HK-2 (cell line): ENCODE measurements at regions not wholly inside any gene's neighbourhood (a gene's known extent, or its start where the extent isn't known, plus 50 kb on each side); places are given as distances from the start of the nearest gene placed in this dataset.
A peak's percentile ranks its signal among the peaks of the same experiment; 100 is the strongest.

Experiments used
- DNase-seq: peaks from one replicate; pipeline ENCODE4 v3.0.0-alpha.2; 2018; ENCODE audit not compliant: unreplicated experiment

DNA sequence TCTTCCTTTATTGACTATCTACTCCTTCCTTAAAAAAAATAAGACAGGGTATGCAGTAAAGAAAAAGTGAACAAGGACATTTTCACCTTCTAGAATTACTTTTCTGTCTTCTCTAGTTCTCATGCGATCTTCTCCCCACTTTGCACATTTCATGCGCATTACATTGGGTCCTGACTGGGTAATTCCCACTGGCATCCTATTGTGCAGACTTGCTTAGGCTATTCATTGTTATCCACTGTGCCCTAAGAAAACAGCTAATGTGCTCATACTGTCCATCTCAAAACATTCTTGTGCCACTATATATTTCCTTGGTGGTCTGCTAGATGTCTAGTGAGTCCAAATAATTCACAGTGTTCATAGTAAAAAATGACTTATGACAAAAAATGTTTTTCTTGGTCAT lies 447.4 kb upstream of the ROBO1 start:
- DNase-seq: no peak

DNA sequence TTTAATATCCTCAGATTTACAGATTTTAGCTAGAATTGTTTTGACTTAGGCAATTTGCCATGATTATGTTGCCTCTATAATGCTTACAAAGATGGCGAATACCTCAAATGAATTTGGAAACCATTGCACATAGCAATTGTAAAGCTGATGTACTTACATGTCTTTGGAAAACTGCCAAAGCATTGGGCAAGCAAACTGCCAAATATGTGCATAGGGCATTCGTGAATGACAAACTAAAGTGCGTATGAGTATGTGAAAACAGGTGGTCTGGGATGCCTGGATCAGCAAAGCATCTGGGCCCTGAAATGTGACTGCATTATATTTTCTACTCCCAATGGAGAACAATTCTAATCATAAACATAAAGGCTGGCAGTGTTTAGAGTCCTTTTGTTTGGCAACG lies 445.3 kb upstream of the ROBO1 start:
- no peak for DNase-seq

DNA sequence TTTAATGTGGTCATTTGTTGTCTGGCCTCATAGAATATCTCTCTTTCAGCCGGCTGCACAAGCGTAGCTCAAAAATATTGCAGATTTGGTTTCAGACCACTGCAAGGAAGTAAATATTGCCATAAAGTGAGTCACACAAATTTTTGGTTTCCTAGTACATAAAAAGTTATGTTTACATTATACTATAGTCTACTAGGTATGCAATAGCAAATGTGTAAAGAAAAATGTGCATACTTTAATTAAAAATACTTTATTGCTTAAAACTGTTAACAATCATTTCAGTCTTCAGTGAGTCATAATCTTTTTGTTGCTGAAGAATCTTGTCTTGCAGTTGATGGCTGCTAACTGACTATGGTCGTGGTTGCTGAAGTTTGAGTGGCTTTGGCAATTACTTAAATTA lies 425.1 kb upstream of the ROBO1 start:
- no peak for DNase-seq

DNA sequence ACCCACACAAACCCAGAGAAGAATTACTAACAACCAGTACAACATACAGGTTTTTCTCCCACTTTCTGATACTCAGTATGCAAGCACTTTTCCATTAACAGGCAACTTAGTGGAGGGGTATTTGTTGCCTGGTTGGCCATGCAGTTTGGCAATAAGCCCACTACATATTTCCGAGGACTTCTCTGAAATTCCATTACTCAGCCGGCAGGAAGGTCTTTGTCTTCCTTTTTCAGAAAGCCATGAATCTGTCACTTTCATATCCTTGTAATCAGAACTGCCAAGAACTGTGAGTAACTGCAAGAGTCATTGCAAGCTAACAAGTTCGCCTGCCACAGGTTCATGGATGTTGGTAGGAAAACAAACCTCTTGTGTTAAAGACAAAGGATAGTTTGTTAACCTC lies 422.3 kb upstream of the ROBO1 start:
- DNase-seq: peak; percentile 16

DNA sequence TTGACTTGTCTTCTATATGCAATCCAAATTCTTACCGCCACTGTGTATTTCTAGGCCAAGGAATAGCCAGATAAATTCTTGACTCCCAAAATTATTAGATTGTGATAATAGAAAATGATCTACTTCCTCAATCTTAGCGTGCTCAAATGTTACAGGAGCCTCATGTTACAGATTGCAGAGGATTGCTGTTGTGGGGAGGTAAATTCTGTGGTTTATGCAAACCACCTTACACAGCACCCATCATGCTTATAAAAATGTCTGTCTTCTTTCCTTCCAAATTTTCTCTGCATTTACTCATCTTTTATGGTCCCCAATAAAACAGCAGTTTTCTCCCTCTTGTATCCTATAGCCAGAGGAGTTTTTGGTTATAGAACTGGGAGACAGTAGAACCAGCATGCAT lies 420.2 kb upstream of the ROBO1 start:
- no peak for DNase-seq

DNA sequence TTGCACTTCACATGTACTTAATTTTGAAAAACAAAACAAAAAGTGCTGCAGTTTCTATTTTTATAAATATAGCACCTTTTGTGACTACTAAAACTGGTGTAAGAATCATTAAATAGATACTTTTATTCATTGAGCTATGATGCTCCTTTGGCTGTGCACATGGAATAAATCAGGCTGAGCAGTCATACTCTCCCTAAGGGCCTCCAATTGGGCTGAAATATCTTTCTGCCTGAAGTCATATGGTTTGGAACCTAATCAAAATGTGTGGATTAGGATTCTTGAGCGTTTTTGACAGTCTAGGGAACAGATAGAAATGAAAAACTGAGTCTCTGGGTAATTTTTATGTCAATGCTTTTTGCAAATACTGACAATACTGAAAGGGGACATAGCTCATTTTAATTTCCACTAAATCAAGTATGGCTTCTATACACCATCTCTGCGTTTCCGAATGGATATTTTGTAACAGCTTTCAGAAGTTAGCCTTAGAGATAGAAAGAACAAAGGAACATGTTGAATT lies 392.2 kb upstream of the ROBO1 start:
- DNase-seq: no peak

DNA sequence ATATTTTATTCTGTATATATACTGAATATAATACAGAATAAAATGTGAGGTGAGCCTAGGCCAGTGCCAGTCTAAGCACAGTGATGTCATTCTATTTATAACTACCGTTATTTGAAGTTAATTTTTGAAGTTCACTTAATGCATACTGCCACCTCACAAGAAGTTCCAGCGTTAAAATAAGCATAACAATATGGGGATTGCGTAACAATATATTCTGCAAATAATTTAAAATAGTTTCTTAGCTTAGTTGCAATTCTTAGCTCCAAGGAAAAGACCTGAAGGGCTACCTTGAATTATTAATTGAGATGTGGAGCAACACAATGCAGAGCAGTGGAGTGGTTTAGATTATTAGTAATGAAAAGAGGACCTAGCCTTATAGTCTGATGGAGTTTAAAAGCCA lies 390.5 kb upstream of the ROBO1 start:
- DNase-seq: no peak

DNA sequence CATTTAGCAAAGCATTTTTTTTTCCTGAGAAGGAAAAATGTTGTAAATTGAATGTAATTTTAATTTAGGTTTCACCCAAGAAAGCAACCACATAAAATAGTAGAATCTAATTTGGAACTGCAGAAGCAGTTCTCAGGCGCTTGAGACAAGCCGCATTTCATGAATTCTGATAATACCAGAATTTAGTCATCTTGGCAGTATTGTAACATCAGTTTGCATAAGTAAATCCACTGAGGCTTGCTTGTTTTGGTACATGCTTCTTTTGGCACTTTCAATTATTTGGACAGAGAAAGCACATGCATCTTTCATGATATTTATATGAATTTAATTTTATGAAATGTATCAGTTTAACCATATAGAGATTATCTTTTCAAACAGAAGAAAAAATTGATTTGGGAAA lies 389.7 kb upstream of the ROBO1 start:
- no peak for DNase-seq

DNA sequence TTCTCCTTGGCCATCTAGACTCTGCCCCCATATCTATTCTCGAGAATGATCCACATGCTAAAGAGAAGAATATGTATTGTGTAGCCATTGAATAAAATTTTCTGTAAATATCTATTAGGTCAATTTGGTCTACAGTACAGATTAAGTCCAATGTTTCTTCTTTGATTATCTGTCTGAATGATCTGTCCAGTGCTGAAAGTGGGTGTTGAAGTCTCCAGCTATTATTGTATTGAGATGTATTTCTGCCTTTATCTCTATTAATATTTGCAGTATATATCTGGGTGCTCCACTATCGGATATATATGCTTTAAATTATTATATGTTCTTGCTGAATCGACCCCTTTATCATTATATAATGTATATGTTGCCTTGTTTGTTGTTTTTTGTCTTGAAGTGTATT lies 384.9 kb upstream of the ROBO1 start:
- no peak for DNase-seq

DNA sequence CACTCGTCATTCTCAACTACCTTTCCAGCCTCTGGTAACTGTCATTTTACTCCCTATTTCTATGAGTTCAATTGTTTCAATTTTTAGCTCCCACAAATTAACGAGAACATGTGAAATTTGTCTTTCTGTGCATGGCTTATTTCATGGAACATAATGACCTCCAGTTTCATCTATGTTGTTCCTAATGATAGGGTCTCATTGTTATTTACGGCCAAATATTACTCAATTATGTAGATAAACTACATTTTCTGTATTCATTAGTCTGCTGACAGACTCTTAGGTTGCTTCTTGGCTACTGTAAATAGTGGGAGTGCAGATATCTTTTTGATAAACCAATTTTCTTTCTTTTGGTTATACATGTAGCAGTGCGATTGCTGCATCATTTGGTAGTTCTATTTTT lies 374.9 kb upstream of the ROBO1 start:
- DNase-seq: no peak

DNA sequence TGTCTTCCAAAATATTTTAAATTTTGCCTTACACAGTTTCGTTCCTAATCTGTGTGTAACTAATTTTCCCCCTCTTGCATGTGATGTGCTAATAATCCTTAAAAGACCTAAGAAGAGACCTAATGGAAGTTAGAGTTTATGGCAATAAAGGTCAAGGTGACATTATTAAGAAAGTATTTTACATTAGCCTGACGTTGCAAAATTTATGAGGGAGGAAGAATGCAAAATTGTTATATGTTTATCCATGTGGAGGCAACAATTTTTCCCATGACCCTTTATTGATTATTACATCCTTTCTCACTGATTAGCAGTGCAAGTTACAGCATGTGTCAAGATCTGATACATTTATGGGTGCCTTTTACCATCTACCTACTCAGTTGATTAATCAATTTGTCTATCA lies 373.8 kb upstream of the ROBO1 start:
- DNase-seq: no peak

DNA sequence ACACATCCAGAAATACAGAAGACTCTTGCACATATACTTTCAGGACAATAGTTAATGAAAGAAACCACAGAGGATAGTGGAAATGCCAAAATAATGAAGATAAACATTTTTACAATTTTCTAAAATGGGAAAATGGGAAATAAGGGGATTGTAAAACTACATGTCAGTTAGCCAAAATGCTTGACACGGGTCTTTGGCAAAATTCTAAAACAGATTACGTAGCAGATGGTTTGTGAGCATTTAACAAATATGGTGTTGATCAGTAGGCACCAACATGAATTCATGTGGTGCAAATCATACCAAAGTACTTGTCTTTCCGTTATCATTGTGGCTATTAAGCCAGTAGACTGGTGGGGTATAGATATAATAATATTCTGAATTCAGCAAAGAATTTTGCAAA lies 348.5 kb upstream of the ROBO1 start:
- DNase-seq: no peak

DNA sequence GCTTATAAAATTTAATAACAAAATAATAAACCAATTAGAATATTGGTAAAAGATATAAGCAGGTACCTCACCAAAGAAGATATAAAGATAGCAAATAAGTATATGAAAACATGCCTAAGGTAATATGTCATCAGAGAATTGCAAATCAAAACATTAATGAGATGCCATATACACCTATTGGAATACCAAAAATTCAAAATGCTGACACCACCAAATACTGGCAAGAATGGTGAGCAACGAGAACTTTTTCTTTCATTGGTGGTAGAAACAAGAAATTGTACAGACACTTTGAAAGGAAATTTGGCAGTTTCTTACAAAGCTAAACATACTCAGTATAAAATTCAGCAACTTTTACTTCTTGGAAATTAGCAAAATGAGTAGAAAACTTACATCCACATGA lies 346.9 kb upstream of the ROBO1 start:
- DNase-seq: no peak

DNA sequence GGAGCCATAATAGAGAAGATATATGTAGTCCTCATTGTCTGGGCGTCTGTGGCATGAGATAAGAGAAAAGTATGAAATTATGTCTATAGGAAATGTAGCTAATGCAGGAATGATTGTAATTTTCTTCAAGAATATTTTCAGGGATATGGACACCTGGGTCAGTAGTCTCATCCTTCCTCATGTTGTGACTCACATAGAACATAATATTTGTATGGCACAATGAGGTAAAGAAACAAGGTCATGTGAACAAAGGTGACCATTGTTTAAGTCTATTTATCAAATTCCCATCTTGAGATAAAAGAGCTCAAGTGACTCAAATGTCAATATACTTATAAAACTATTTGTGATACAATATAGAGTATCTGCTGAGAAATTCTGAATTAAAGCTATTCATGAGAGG lies 345.5 kb upstream of the ROBO1 start:
- DNase-seq: no peak

DNA sequence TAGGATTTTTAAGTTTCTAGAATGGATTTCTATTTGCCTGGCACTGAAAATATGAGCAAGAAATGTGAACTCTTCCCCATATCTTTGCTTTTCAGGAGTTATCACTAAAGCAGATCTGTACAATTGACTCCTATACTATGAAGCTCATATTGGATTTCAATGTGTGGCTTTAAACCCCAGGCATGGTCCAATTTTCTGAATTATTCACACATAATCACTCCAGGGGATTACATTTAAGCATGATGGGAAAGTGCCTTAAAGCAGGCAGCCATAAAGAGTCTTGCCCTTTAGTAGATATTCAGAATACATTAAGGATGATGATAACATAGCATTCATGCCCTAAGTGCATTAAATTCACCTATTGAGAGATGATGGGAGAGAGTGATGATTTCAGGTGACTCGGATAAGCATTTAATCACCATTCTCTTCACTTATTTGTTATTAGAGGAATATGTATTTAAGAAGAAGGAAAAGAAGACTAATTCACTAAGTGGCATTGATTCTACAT lies 331.8 kb upstream of the ROBO1 start:
- DNase-seq: no peak

DNA sequence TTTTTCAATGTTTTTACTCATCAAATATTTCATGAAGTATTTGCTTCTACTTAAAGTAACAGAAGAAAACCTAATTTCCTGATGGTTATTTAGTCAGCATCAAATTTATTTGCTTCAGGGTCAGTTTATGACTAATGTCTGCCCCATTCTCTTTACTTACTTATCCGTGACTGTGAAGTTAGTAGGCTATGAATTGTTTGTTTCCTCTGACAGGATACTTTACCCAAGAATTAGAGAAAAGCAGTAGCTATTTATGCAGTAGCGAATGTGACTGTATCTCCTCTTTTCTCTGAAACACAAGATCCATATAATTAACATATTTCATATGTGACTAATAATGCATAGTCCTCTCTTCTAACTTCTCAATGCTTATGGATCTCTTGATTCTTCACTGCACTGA lies 329.9 kb upstream of the ROBO1 start:
- DNase-seq: no peak

DNA sequence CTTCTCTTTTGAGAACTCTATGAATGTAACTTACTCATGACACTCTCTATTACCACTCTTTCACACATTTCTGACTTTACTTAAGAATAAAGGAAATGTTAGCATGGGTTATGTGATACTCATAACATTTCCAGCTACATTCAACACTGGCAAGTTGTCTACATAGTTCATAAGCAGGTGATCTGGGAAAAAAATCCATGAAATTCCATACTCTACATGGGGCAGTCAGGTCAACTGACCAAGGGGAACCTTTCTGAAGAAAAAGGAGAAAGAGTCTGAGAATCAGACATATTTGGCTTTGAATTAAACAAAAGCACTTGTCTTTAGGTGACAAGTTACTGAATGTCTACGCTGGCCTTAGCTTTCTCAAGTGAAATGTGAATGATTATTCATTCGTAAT lies 329.1 kb upstream of the ROBO1 start:
- DNase-seq: no peak

DNA sequence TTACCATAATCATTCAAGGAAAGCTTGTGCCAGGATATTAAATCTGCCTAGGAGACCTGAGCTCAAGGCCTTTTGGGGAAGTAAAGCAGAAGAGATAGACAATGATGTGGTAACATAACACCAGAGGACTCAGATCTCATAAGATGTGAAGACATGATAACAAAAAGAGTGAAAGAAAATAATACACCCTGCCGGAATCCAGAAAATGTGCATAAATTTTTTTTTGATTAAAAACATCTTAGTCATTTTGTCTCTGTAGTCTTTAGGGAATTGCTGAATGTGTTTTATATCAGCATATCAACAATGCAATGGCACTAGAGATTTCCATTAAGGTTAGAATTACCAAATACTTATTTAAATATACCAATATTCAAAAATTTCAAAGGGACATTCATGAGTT lies 326.8 kb upstream of the ROBO1 start:
- DNase-seq: no peak

DNA sequence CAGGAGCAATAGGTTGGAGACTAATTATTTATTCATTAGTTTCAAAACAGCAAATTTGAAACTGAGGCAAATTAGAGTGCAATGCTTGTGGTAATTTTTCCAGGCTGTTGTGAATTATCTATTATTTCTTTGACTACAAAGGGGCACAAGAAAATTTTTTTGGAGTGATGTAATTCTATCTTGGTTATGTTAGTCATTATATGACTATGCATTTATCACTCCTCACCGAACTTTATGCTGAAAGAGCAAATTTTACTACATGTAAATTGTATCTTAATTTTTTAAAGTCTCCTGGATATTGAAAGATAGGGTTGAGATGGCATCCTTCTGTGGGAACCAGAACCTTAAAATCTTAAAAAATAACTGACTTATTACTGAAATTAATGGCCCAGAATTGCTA lies 320.0 kb upstream of the ROBO1 start:
- DNase-seq: no peak

DNA sequence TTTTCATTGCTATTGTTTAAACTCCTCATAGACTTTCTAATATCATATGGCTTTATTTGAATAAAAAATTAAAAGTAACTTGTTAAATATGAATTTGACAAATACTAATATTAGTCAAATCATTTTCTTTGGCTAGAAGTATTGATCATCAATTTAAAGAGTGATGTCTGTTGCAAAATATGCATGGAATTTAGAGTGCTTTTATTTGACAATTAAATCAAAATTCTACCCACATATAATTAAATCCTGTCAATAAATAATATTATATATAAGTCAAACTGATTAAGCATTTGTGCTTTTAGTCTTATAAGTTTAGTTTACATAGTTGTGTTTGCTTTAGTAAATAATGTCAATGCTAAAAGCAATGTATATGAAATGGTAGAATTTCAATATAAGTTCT lies 318.6 kb upstream of the ROBO1 start:
- DNase-seq: no peak

DNA sequence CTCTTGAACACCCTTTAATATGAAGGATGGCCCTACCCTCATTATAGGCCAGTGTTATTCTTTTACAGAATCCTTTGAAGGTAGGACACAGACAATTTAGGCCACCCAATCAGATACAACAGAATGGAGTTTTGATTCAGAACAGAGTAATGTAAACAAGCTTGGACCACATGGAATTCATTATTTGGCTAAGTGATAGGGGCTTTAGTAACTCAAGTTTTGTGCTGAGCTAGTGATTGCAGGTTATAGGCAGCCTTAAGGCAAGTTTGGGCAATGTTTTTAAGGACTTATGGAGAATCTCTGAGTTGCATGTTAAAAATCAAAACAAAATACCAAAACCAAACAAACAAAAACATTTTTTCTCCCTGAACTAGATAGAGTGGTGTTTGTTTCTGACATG lies 312.1 kb upstream of the ROBO1 start:
- no peak for DNase-seq

DNA sequence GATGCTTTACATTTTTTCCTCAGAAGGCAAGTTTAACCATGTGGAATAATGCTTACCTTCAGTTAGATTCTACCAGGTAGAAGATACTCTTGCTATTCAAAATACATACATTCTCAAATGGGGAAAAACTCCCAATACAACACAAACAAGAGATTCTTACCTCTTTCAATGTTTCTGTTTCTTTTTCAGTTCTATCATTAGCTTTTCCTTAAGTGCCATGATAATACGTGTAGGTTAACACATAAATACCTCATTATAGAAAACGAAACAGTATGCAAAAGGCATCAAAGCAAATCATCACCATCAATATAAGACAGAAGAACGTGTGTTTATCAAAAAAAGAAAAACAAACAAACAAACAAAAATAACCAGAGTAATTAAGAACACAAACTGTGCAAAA lies 300.7 kb upstream of the ROBO1 start:
- DNase-seq: no peak

DNA sequence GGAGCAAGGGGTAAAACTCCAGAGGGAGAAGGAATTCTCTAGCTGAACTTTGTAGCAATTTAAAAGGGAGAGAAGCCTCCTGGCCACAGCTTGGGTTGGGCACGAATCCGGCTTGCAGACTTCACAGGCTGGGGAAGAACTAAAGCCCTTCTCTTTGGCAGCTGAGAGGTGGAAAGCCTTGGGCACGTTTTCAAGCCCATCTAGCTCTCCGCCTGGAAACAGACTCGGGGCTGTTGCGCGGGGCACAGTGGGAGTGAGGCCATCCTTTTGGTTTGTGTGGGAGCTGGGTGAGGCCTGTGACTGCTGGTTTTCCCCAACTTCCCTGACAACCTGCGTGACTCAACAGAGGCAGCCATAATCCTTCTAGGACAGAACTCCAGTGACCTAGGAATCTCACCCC lies 295.7 kb upstream of the ROBO1 start:
- DNase-seq: no peak

DNA sequence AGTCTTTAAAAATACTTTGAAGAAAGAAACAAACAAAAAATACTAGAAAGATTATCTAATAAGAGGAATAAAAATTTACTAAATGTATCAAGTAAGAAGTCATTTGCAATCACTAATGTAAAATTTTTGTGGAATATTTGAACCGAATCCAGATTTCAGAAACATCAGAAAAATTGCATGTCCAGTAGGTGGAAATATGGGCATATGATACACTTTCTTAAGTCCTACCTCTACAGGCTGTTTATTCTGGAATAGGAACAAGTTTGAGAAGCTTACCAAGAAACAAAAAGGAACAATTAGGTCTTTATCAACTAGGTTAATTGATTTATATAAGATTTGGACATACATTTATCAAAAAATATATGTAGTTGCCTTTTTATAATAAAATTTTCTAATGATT lies 292.9 kb upstream of the ROBO1 start:
- no peak for DNase-seq

DNA sequence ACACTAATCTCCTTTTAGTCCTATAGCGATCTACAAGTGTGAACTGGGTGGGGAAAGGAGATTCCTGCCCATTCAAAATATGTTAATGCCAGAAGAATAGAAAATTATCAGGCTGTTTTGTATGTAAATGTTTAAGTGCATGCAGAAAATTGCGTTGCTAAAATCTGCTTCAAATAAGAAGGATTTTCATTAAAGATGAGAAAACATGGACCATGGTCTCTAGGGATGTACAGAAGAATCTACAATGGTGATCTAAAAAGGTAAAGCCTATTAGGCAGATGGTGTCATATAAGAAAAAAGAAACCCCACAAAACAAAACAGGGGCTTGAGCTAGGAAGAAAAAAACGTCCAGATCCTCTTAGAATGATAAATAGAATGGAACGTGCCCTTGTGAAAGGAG lies 287.5 kb upstream of the ROBO1 start:
- DNase-seq: no peak
